ENCODE measurements at regions not wholly inside any gene's neighbourhood (a gene's known extent, or its start where the extent isn't known, plus 50 kb on each side); places are given as distances from the start of the nearest gene placed in this dataset.

GRCh38 chr9:118558026-118558425 is 811.2 kb downstream of the BRINP1 start:
- no peaks in the 10 kb centered on the region for H3K4me1 Mint-ChIP-seq (ENCODE audit: low read depth)

DNA sequence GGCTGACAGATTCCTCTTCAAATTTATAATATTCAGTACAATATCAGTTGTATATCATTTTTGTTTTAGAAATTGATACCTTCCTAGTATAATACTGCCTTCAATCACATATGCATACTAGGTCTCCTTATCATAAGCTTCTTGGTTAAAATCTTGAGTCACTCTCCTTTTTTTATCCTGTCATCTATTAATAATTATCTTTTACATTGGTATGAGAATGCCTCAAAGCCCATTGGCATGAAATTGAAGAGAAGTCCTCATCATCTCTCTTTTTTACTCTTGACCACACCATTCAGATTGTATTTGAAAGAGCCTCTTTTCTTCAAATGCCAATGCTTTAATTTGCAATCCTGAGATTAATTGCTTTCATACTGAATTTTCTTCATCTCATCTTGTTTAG is 810.3 kb downstream of the BRINP1 start:
- Mint-ChIP-seq H3K36me3 (ENCODE audit: low read depth) (no peaks in the 10 kb centered on the region), H3K9me3 (peaks cover 17% of the 10 kb centered on the region), H3K27ac (no peak overlapping the region), H3K27me3 (ENCODE audit: low read depth) (no peaks in the 10 kb centered on the region), H3K4me1 (ENCODE audit: low read depth) (no peaks in the 10 kb centered on the region), H3K4me3 (ENCODE audit: low read depth) (no peak overlapping the region)
- DNase-seq (ENCODE audit: low spot score): no peak
- intact Hi-C loops (cut with micrococcal nuclease): no loop called here

More at GRCh38 chr9:118558026-118558425, 811.2 kb downstream of the BRINP1 start:
- Mint-ChIP-seq H3K4me3 (ENCODE audit: low read depth) (no peak overlapping the region), H3K27ac (no peak overlapping the region), H3K36me3 (ENCODE audit: low read depth) (no peaks in the 10 kb centered on the region), H3K27me3 (ENCODE audit: low read depth) (no peaks in the 10 kb centered on the region), H3K9me3 (peaks cover 15% of the 10 kb centered on the region)
- intact Hi-C loops (cut with micrococcal nuclease): no loop called here
- DNase-seq (ENCODE audit: low spot score): no peak

DNA sequence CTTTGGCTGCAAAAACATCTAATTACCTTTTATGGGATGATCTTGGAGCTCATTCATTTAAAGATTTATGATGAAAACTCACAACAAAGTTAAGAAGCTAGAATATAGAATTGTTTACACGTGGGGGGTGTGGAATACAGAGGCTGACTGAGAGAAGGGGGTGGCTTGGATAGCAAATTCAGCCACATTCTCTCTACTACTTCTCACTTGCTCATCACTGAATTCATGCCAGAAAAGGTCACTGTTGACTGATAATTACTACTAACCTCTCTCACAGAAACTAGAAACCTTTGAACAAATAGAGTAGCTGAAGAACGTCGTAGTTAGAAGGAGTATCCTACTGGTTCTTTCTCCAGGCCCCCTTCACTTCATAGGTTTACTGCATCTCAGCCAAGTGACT is 808.2 kb downstream of the BRINP1 start:
- no peak overlapping the region for H3K4me3 Mint-ChIP-seq (ENCODE audit: low read depth)
- H3K36me3 Mint-ChIP-seq (ENCODE audit: low read depth): no peaks in the 10 kb centered on the region
- no peaks in the 10 kb centered on the region for H3K27me3 Mint-ChIP-seq (ENCODE audit: low read depth)
- no peak for DNase-seq (ENCODE audit: low spot score)
- intact Hi-C loops (cut with micrococcal nuclease): no loop called here
- peaks cover 16% of the 10 kb centered on the region for H3K9me3 Mint-ChIP-seq
- no peak overlapping the region for H3K27ac Mint-ChIP-seq
- H3K4me1 Mint-ChIP-seq (ENCODE audit: low read depth): no peaks in the 10 kb centered on the region

- Mint-ChIP-seq H3K4me3 (ENCODE audit: low read depth) (no peak overlapping the region), H3K27me3 (ENCODE audit: low read depth) (no peaks in the 10 kb centered on the region), H3K36me3 (ENCODE audit: low read depth) (no peaks in the 10 kb centered on the region), H3K27ac (no peak overlapping the region), H3K4me1 (ENCODE audit: low read depth) (no peaks in the 10 kb centered on the region), H3K9me3 (peaks cover 11% of the 10 kb centered on the region)
- intact Hi-C loops (cut with micrococcal nuclease): no loop called here
- DNase-seq (ENCODE audit: low spot score): no peak
Measured at GRCh38 chr9:118563677-118564076, 805.6 kb downstream of the BRINP1 start.

- Mint-ChIP-seq H3K4me3 (ENCODE audit: low read depth) (no peak overlapping the region), H3K27me3 (ENCODE audit: low read depth) (no peaks in the 10 kb centered on the region), H3K36me3 (ENCODE audit: low read depth) (no peaks in the 10 kb centered on the region), H3K4me1 (ENCODE audit: low read depth) (no peaks in the 10 kb centered on the region), H3K9me3 (peaks cover 9% of the 10 kb centered on the region), H3K27ac (no peak overlapping the region)
- intact Hi-C loops (cut with micrococcal nuclease): no loop called here
- DNase-seq (ENCODE audit: low spot score): no peak
Measured at GRCh38 chr9:118567861-118568260, 801.4 kb downstream of the BRINP1 start.

DNA sequence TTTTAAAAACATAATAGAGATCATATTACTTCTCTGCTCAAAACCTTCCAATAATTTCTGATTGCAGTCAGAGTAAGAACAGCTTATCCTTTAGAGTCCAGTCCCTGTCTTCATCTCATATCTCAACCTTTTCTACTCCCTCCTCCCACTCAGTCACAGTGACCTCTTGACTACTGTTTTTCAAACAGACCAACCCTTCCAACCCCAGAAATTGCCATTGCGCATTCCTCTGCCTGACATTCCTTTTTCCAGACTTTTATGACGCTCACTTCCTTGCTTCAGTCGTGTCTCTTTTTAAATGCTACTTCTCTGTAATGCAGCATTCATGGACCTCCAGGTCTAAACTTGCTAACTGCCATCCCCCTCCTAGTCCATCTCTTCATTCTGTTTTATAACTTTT is 800.5 kb downstream of the BRINP1 start:
- intact Hi-C loops (cut with micrococcal nuclease): no loop called here
- Mint-ChIP-seq H3K27ac (no peak overlapping the region), H3K36me3 (ENCODE audit: low read depth) (no peaks in the 10 kb centered on the region), H3K9me3 (peaks cover 9% of the 10 kb centered on the region), H3K4me3 (ENCODE audit: low read depth) (no peak overlapping the region), H3K27me3 (ENCODE audit: low read depth) (no peaks in the 10 kb centered on the region), H3K4me1 (ENCODE audit: low read depth) (no peaks in the 10 kb centered on the region)
- no peak for DNase-seq (ENCODE audit: low spot score)

GRCh38 chr9:118569148-118569547 is 800.1 kb downstream of the BRINP1 start:
- DNase-seq (ENCODE audit: low spot score): no peak
- no peak overlapping the region for H3K27ac Mint-ChIP-seq

DNA sequence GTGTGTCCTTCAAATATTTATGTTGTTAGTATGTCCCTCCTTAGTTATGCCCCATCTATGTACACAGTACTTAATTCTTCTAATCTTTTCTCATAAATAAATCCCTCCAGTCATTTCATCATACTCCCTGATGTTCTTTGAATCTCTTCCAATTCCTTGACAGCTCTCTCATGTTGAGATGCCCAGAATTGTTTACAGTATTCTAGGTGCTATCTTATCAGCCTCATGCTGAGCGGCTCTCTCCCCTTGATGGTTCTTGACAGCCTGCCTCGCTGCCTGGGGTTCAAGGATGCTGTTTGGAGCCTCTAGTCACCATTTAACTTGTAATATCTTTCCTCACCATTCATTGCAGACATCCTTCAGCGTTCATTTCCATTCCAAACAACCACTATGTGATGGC is 799.2 kb downstream of the BRINP1 start:
- Mint-ChIP-seq H3K27me3 (ENCODE audit: low read depth) (no peaks in the 10 kb centered on the region), H3K27ac (no peak overlapping the region), H3K36me3 (ENCODE audit: low read depth) (no peaks in the 10 kb centered on the region)

More at GRCh38 chr9:118569148-118569547, 800.1 kb downstream of the BRINP1 start:
- no peaks in the 10 kb centered on the region for H3K4me1 Mint-ChIP-seq (ENCODE audit: low read depth)
- H3K36me3 Mint-ChIP-seq (ENCODE audit: low read depth): no peaks in the 10 kb centered on the region
- H3K9me3 Mint-ChIP-seq: peaks cover 5% of the 10 kb centered on the region
- intact Hi-C loops (cut with micrococcal nuclease): no loop called here
- H3K4me3 Mint-ChIP-seq (ENCODE audit: low read depth): no peak overlapping the region
- no peaks in the 10 kb centered on the region for H3K27me3 Mint-ChIP-seq (ENCODE audit: low read depth)

DNA sequence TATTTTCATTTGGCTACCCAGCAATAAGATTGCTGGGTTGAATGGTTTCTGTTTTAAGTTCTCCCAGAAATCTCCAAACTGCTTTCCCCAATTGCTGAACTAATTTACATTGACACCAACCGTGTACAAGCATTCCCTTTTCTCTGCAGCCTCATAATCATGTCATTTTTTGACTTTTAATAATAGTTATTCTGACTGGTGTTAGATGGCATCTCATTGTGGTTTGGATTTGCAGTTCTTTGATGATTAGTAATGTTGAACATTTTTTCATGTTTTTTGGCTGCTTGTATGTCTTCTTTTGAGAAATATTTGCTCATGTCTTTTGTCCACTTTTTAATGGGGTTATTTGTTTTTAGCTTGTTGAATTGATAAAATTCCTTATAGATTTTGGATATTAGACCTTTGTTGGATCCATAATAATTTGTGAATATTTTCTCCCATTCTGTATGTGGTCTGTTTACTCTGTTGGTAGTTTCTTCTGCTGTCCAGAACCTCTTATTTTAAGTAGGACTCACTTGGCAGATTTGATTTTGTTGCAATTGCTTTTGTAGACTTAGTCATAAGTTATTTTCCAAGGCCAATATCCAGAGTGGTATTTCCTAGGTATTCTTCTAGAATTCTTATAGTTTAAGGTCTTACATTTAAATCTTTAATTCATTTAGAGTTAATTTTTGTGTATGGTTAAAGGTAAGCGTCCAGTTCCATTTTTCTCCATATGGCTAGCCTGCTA is 793.7 kb downstream of the BRINP1 start:
- Mint-ChIP-seq H3K4me1 (ENCODE audit: low read depth) (no peaks in the 10 kb centered on the region), H3K4me3 (ENCODE audit: low read depth) (no peak overlapping the region), H3K27ac (no peak overlapping the region), H3K36me3 (ENCODE audit: low read depth) (no peaks in the 10 kb centered on the region), H3K27me3 (ENCODE audit: low read depth) (no peaks in the 10 kb centered on the region), H3K9me3 (peaks cover 18% of the 10 kb centered on the region)
- DNase-seq (ENCODE audit: low spot score): no peak
- intact Hi-C loops (cut with micrococcal nuclease): no loop called here

More for the DNA sequence above, 799.2 kb downstream of the BRINP1 start:
- intact Hi-C loops (cut with micrococcal nuclease): no loop called here
- no peak for DNase-seq (ENCODE audit: low spot score)
- H3K4me1 Mint-ChIP-seq (ENCODE audit: low read depth): no peaks in the 10 kb centered on the region
- H3K4me3 Mint-ChIP-seq (ENCODE audit: low read depth): no peak overlapping the region
- peaks cover 9% of the 10 kb centered on the region for H3K9me3 Mint-ChIP-seq

DNA sequence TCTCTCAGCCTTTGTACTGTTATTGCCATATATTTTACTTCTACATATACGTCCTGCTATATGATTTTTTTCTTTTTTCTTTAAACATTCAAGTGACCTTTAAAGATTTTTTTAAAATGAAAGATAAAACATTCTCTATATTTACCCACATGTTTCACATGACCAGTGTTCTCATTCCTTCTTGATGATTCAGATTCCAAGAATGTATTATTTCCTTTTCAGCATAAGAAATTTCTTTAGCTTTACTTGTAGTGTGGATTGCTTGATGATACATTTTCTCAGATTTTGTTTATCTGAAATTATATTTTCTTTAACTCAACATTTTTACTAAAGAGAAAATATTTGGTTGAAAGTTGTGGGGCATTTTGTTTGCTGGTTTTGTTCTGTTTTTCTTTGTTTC is 792.1 kb downstream of the BRINP1 start:
- no peak for DNase-seq (ENCODE audit: low spot score)
- no peaks in the 10 kb centered on the region for H3K4me1 Mint-ChIP-seq (ENCODE audit: low read depth)
- intact Hi-C loops (cut with micrococcal nuclease): no loop called here
- H3K9me3 Mint-ChIP-seq: peaks cover 18% of the 10 kb centered on the region
- no peaks in the 10 kb centered on the region for H3K36me3 Mint-ChIP-seq (ENCODE audit: low read depth)
- H3K27me3 Mint-ChIP-seq (ENCODE audit: low read depth): no peaks in the 10 kb centered on the region
- no peak overlapping the region for H3K4me3 Mint-ChIP-seq (ENCODE audit: low read depth)
- H3K27ac Mint-ChIP-seq: no peak overlapping the region

- H3K36me3 Mint-ChIP-seq (ENCODE audit: low read depth): no peaks in the 10 kb centered on the region
- H3K27ac Mint-ChIP-seq: no peak overlapping the region
- intact Hi-C loops (cut with micrococcal nuclease): no loop called here
- no peaks in the 10 kb centered on the region for H3K4me1 Mint-ChIP-seq (ENCODE audit: low read depth)
- H3K27me3 Mint-ChIP-seq (ENCODE audit: low read depth): no peaks in the 10 kb centered on the region
- no peak for DNase-seq (ENCODE audit: low spot score)
- peaks cover 20% of the 10 kb centered on the region for H3K9me3 Mint-ChIP-seq
- no peak overlapping the region for H3K4me3 Mint-ChIP-seq (ENCODE audit: low read depth)
Measured at GRCh38 chr9:118578467-118578866, 790.8 kb downstream of the BRINP1 start.

DNA sequence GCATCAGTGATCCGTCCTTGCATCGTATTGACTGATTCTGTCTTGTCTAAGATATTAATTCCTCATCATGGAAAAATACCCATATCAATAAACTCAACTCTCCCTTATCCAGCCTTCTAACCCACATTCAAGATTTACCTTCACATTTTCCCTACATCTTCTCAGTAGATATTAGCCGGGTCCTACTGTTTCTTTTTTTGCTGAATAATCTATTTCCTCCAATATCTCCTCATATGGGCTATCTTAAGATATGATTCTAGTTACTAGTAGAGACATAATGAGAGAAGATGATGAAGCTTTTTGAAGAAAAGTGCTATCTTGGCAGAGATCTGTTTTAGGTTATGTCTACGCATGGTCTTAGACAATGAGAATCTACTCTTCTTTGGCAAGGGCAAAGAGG is 785.8 kb downstream of the BRINP1 start:
- Mint-ChIP-seq H3K9me3 (peaks cover 24% of the 10 kb centered on the region), H3K27ac (no peak overlapping the region), H3K4me1 (ENCODE audit: low read depth) (no peaks in the 10 kb centered on the region), H3K27me3 (ENCODE audit: low read depth) (no peaks in the 10 kb centered on the region), H3K4me3 (ENCODE audit: low read depth) (no peak overlapping the region), H3K36me3 (ENCODE audit: low read depth) (no peaks in the 10 kb centered on the region)
- no peak for DNase-seq (ENCODE audit: low spot score)
- intact Hi-C loops (cut with micrococcal nuclease): no loop called here

- Mint-ChIP-seq H3K9me3 (peaks cover 26% of the 10 kb centered on the region), H3K4me3 (ENCODE audit: low read depth) (no peak overlapping the region), H3K27ac (no peak overlapping the region), H3K4me1 (ENCODE audit: low read depth) (no peaks in the 10 kb centered on the region), H3K27me3 (ENCODE audit: low read depth) (no peaks in the 10 kb centered on the region), H3K36me3 (ENCODE audit: low read depth) (no peaks in the 10 kb centered on the region)
- intact Hi-C loops (cut with micrococcal nuclease): no loop called here
- no peak for DNase-seq (ENCODE audit: low spot score)
Measured at GRCh38 chr9:118586978-118587377, 782.3 kb downstream of the BRINP1 start.

- intact Hi-C loops (cut with micrococcal nuclease): no loop called here
- Mint-ChIP-seq H3K9me3 (peaks cover 4% of the 10 kb centered on the region), H3K4me1 (ENCODE audit: low read depth) (no peaks in the 10 kb centered on the region), H3K4me3 (ENCODE audit: low read depth) (no peak overlapping the region), H3K36me3 (ENCODE audit: low read depth) (no peaks in the 10 kb centered on the region), H3K27me3 (ENCODE audit: low read depth) (no peaks in the 10 kb centered on the region), H3K27ac (no peak overlapping the region)
- DNase-seq (ENCODE audit: low spot score): no peak
Measured at GRCh38 chr9:118594428-118594827, 774.8 kb downstream of the BRINP1 start.
